Ascending aorta (tissue), 2 donors: ENCODE measurements at regions not wholly inside any gene's neighbourhood (a gene's known extent, or its start where the extent isn't known, plus 50 kb on each side); places are given as distances from the start of the nearest gene placed in this dataset.
"Not testable (repeated sequence)": the region's sequence is repeated elsewhere in the genome, so short reads cannot be mapped to it uniquely, and the experiment has no call there.

Experiments used
- DNase-seq, 2 donors: peaks; one replicate each; pipeline ENCODE4 v3.0.0-alpha.2; 2019; ENCODE audit warnings: low spot score in 2 of 2
- H3K27ac ChIP-seq, 2 donors: fragments of 200-600 bp; sonication (generic); one replicate each; pipeline ENCODE4 v1.5.1; 2016 to 2017; ENCODE audit warnings: mild to moderate bottlenecking in 1 of 2
- H3K27me3 ChIP-seq: fragments of 200-600 bp; sonication (generic); one replicate; pipeline ENCODE4 v1.5.1; 2017
- H3K36me3 ChIP-seq, 2 donors: fragments of 200-600 bp; sonication (generic); one replicate each; pipeline ENCODE4 v1.5.1; 2016
- H3K4me1 ChIP-seq, 2 donors: fragments of 200-600 bp; sonication (generic); one replicate each; pipeline ENCODE4 v1.5.1; 2016 to 2017; ENCODE audit warnings: mild to moderate bottlenecking in 1 of 2
- H3K4me3 ChIP-seq, 2 donors: fragments of 200-600 bp; sonication (generic); one replicate each; pipeline ENCODE4 v1.5.1; 2016 to 2017; ENCODE audit warnings: mild to moderate bottlenecking in 1 of 2
- H3K9me3 ChIP-seq, 2 donors: fragments of 200-600 bp; sonication (generic); one replicate each; pipeline ENCODE4 v1.5.1; 2016
- intact Hi-C: fragments of 100-400 bp; cut with DNase I; formaldehyde crosslinking; loops from one replicate; pipeline ENCODE4 v1.15.1; 2023
- TF ChIP-seq, protein P1 (sequence below), 3 experiments: fragments of 200-600 bp in 2 of 3; fragments of 450-650 bp in 1 of 3; sonication (generic) in 2 of 3; IDR thresholded peaks; one replicate each; pipeline ENCODE4 v1.5.1; 2016 to 2019; ENCODE audit warnings: antibody characterized with exemption in 3 of 3, mild to moderate bottlenecking in 1 of 3, moderate library complexity in 1 of 3

DNA sequence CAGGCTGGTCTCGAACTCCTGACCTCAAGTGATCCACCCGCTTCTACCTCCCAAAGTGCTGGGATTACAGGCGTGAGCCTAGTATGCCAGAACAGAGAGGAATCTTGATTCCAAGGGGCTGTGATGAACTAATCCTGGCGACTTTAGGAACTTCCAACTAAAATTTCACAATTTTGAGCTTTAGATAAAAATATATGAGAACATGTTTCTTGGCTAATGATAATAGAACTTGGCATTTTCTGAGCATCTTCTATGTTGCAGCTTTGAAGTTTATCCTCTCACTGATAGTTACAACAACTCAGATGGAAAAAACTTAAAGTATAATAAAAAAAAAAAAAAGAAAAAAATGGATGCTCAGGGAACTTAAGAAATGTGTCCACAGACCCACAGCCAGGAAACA lies 69.8 kb upstream of the WSCD1 start:
- Histone ChIP-seq H3K4me3 (no peak overlapping the region), H3K27me3 (no peaks in the 10 kb centered on the region), H3K4me1 (peaks cover 2 to 4% of the 10 kb centered on the region in 2 donors), H3K9me3 (no peaks in the 10 kb centered on the region), H3K36me3 (no peaks in the 10 kb centered on the region), H3K27ac (no peak overlapping the region)
- intact Hi-C loops, result no loop called here
- no peak for DNase-seq
- TF ChIP-seq, protein P1, sequence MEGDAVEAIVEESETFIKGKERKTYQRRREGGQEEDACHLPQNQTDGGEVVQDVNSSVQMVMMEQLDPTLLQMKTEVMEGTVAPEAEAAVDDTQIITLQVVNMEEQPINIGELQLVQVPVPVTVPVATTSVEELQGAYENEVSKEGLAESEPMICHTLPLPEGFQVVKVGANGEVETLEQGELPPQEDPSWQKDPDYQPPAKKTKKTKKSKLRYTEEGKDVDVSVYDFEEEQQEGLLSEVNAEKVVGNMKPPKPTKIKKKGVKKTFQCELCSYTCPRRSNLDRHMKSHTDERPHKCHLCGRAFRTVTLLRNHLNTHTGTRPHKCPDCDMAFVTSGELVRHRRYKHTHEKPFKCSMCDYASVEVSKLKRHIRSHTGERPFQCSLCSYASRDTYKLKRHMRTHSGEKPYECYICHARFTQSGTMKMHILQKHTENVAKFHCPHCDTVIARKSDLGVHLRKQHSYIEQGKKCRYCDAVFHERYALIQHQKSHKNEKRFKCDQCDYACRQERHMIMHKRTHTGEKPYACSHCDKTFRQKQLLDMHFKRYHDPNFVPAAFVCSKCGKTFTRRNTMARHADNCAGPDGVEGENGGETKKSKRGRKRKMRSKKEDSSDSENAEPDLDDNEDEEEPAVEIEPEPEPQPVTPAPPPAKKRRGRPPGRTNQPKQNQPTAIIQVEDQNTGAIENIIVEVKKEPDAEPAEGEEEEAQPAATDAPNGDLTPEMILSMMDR (IDR thresholded peaks at IDR 0.05), result no peak

DNA sequence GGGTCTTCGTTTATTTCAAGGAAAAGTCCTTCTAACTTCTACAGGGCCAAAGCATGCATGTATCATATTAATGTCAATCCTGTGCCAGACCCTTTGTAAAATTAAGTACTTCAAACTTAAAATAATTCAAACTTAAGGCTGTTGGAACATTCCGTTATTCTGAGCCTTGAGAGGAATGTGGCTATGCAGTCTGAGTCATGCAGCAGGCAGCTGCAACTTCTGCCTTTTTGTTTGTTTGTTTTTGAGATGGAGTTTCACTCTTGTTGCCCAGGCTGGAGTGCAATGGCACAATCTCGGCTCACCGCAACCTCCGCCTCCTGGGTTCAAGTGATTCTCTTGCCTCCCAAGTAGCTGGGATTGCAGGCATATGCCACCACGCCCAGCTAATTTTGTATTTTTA lies 67.0 kb upstream of the WSCD1 start:
- H3K27me3 ChIP-seq, intact Hi-C loops, DNase-seq, H3K36me3 ChIP-seq, H3K4me1 ChIP-seq, H3K9me3 ChIP-seq, H3K4me3 ChIP-seq: not testable (repeated sequence)
- H3K27ac ChIP-seq, result peak overlapping the region; percentile 70 to 77

DNA sequence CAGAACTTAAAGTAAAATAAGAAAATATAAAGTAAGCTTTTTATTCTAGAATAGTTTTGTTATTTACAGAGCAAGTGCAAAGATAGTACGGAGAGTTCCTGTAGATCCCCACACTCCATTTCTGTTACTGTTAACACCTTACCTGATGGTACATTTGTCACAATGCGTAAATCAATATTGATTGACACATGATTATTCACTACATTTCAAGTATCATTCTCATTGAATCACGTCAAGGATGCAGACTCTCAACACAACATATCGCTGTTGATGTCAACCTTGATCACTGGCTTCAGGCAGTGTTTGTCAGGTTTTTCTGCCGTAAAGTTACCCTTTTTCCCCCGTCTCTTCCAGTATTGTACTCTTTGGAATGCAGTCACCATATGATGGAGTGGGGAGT lies 64.2 kb upstream of the WSCD1 start:
- TF ChIP-seq, protein P1 (IDR thresholded peaks at IDR 0.05), result no peak
- intact Hi-C loops, result no loop called here
- Histone ChIP-seq H3K4me1 (peaks cover 2 to 4% of the 10 kb centered on the region in 2 donors), H3K9me3 (no peaks in the 10 kb centered on the region), H3K27ac (no peak overlapping the region), H3K4me3 (no peak overlapping the region), H3K36me3 (no peaks in the 10 kb centered on the region), H3K27me3 (no peaks in the 10 kb centered on the region)
- DNase-seq, result no peak

DNA sequence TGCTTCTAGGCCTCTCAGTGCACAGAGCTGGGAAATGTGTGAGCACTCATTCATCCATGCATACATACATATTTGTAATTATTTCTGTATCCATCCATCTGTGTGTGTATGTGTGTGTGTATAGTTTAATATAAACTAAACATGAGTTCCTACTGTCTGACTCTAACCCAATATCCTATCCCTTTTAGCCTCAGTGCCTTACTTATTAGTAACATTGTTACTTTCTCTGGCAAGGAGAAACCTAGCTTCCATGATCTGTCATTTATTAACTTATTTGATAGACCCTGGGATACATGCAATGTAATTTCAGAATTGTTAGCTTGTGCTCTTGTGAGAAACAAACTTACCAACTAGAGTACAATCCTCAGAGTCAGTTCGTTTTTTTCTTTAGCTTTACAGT lies 59.0 kb upstream of the WSCD1 start:
- no peaks in the 10 kb centered on the region for H3K9me3 ChIP-seq
- no peaks in the 10 kb centered on the region for H3K4me1 ChIP-seq
- DNase-seq, result no peak
- H3K27me3 ChIP-seq, result no peaks in the 10 kb centered on the region
- H3K36me3 ChIP-seq, result no peaks in the 10 kb centered on the region
- H3K4me3 ChIP-seq, result no peak overlapping the region
- TF ChIP-seq, protein P1 (IDR thresholded peaks at IDR 0.05), result no peak
- no peak overlapping the region for H3K27ac ChIP-seq
- intact Hi-C loops, result no loop called here

DNA sequence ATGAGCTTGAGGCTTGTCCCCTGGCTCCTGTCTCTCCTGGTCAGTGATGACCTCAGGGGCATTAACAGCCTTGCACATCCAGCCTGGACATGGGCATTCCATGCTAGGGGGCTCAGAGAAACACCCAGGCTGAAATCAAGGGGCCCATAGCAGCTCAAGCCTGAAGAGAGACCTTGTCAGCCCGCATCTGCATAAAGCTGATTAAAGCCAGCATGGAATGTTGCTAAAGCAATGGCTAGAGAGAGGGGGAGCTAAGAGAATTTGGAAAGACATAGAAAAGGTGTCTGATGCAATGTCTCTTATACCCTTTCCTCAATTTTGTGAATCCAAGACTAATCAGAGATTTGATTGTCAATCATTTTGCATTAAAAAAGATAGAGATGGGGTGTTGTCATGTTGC lies 51.4 kb upstream of the WSCD1 start:
- no peaks in the 10 kb centered on the region for H3K36me3 ChIP-seq
- intact Hi-C loops, result no loop called here
- no peak for DNase-seq
- H3K27me3 ChIP-seq, result no peaks in the 10 kb centered on the region
- H3K9me3 ChIP-seq, result no peaks in the 10 kb centered on the region
- no peak overlapping the region for H3K27ac ChIP-seq
- no peaks in the 10 kb centered on the region for H3K4me1 ChIP-seq
- TF ChIP-seq, protein P1 (IDR thresholded peaks at IDR 0.05), result no peak
- H3K4me3 ChIP-seq, result no peak overlapping the region

DNA sequence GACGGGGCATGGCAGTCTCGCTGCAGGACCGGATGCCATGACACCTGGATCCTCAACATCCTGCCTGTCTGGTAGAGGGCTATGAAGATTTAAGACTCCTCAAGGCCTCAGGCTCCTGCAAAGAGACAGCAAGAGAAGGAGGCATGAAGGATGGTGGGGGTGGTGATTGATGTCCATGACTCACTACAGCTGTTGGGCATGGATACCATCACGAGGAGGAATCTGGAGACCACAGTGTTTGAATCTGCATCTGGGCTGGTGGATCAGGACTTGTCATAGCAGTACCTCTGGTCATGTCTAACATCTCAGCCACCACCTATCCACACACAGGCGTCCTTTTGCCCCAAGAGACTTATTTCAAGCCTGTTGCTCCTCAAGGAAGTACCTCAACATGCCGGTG lies 50.2 kb upstream of the WSCD1 start:
- intact Hi-C loops, result no loop called here
- no peak overlapping the region for H3K27ac ChIP-seq

More for the DNA sequence above, 50.2 kb upstream of the WSCD1 start:
- TF ChIP-seq, protein P1 (IDR thresholded peaks at IDR 0.05), result no peak
- no peak overlapping the region for H3K4me3 ChIP-seq
- no peaks in the 10 kb centered on the region for H3K9me3 ChIP-seq
- H3K36me3 ChIP-seq, result no peaks in the 10 kb centered on the region
- no peaks in the 10 kb centered on the region for H3K27me3 ChIP-seq
- DNase-seq, result no peak
- H3K4me1 ChIP-seq, result no peaks in the 10 kb centered on the region
